K562 (cell line): ENCODE measurements at regions not wholly inside any gene's neighbourhood (a gene's known extent, or its start where the extent isn't known, plus 50 kb on each side); places are given as distances from the start of the nearest gene placed in this dataset.

ENCODE experiments used
- ARID2 ChIP-seq: fragments of 450-650 bp; IDR thresholded peaks from 2 replicates; pipeline ENCODE4 v1.6.1; 2017; ENCODE audit warnings: antibody characterized with exemption, mild to moderate bottlenecking
- MAFF ChIP-seq: IDR thresholded peaks from 2 replicates; pipeline ENCODE4 v1.6.1; 2012; ENCODE audit warnings: low read length, improper control_type of control experiment
- NR3C1 ChIP-seq: sonication (generic); formaldehyde crosslinking; IDR thresholded peaks from 2 replicates; pipeline ENCODE4 v1.8.1; 2022; ENCODE audit warnings: missing genetic modification reagents
- SMAD3 ChIP-seq: fragments of 450-650 bp; formaldehyde crosslinking; conservative IDR thresholded peaks from 2 replicates; pipeline ENCODE4 v1.4.0; 2020; ENCODE audit warnings: mild to moderate bottlenecking
- SMC3 ChIP-seq: conservative IDR thresholded peaks from 2 replicates; pipeline ENCODE4 v1.6.1; 2011; ENCODE audit warnings: low read depth, low read length, improper control_type of control experiment; ENCODE audit not compliant: insufficient read depth
- TAF1 ChIP-seq: IDR thresholded peaks from 2 replicates; pipeline ENCODE4 v1.6.1; 2011; ENCODE audit warnings: mild to moderate bottlenecking, low read length, moderate library complexity; ENCODE audit not compliant: insufficient read depth, control insufficient read depth, severe bottlenecking; ENCODE audit errors: extremely low read depth
- TCF7 ChIP-seq: sonication (generic); IDR thresholded peaks from 2 replicates; pipeline ENCODE4 v1.6.1; 2016; ENCODE audit warnings: antibody characterized with exemption, borderline replicate concordance
- TCF7L2 ChIP-seq: fragments of 150-350 bp; IDR thresholded peaks from 2 replicates; pipeline ENCODE4 v1.6.1; 2016; ENCODE audit warnings: low read depth, mild to moderate bottlenecking, low read length, moderate library complexity
- XRCC5 ChIP-seq: fragments of 200-400 bp; formaldehyde crosslinking; IDR thresholded peaks from 2 replicates; pipeline ENCODE4 v1.6.1; 2017; ENCODE audit warnings: low read depth, mild to moderate bottlenecking, low read length
- ZNF23 ChIP-seq: fragments of 250-450 bp; sonication (Bioruptor Pico); IDR thresholded peaks from 2 replicates; pipeline ENCODE4 v1.4.0; 2020; ENCODE audit warnings: mild to moderate bottlenecking
- TF ChIP-seq, protein P1 (sequence below): sonication (generic); formaldehyde crosslinking; IDR thresholded peaks from 2 replicates; pipeline ENCODE4 v1.8.0; 2023; ENCODE audit warnings: mild to moderate bottlenecking, missing genetic modification reagents
- TF ChIP-seq, protein P2 (sequence below), 3 experiments: IDR thresholded peaks in 2 of 3; conservative IDR thresholded peaks in 1 of 3; 2 replicates each; pipeline ENCODE4 v1.5.1; 2011 to 2012; ENCODE audit warnings: low read length in 3 of 3, mild to moderate bottlenecking in 3 of 3, control low read depth in 2 of 3, improper control_type of control experiment in 1 of 3, inconsistent platforms in 1 of 3, low read depth in 1 of 3, mixed read lengths in 1 of 3, moderate library complexity in 1 of 3; ENCODE audit not compliant: insufficient read depth in 2 of 3
- TF ChIP-seq, protein P3 (sequence below), 2 experiments: fragments of 450-650 bp; formaldehyde crosslinking in 1 of 2; IDR thresholded peaks; 2 replicates each; pipeline versions ENCODE4 v1.4.0 to v1.6.1; 2014 to 2020; ENCODE audit warnings: mild to moderate bottlenecking in 2 of 2, borderline replicate concordance in 1 of 2, low read depth in 1 of 2

DNA sequence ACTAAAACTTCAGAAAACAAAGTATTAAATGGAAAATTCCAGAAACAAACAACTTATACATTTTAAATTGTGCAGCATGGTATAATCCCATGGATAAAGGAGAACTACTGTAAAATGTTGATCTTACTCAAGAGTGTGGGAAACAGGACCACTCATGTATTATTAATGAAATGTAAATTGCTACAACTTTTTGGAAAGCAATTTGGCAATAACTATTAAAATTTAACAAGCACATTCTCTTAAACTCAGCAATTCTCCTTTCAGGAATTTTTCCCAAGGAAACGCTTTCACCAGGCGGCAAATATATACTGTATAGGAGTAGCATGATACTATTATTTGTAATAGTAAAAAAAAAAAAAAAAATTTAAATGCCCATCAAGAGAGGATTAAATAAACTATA is 284.5 kb upstream of the AMIGO2 start:
- TF ChIP-seq, protein P1, sequence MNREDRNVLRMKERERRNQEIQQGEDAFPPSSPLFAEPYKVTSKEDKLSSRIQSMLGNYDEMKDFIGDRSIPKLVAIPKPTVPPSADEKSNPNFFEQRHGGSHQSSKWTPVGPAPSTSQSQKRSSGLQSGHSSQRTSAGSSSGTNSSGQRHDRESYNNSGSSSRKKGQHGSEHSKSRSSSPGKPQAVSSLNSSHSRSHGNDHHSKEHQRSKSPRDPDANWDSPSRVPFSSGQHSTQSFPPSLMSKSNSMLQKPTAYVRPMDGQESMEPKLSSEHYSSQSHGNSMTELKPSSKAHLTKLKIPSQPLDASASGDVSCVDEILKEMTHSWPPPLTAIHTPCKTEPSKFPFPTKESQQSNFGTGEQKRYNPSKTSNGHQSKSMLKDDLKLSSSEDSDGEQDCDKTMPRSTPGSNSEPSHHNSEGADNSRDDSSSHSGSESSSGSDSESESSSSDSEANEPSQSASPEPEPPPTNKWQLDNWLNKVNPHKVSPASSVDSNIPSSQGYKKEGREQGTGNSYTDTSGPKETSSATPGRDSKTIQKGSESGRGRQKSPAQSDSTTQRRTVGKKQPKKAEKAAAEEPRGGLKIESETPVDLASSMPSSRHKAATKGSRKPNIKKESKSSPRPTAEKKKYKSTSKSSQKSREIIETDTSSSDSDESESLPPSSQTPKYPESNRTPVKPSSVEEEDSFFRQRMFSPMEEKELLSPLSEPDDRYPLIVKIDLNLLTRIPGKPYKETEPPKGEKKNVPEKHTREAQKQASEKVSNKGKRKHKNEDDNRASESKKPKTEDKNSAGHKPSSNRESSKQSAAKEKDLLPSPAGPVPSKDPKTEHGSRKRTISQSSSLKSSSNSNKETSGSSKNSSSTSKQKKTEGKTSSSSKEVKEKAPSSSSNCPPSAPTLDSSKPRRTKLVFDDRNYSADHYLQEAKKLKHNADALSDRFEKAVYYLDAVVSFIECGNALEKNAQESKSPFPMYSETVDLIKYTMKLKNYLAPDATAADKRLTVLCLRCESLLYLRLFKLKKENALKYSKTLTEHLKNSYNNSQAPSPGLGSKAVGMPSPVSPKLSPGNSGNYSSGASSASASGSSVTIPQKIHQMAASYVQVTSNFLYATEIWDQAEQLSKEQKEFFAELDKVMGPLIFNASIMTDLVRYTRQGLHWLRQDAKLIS (CRISPR knock-in tag), result no peak
- TF ChIP-seq, protein P2, sequence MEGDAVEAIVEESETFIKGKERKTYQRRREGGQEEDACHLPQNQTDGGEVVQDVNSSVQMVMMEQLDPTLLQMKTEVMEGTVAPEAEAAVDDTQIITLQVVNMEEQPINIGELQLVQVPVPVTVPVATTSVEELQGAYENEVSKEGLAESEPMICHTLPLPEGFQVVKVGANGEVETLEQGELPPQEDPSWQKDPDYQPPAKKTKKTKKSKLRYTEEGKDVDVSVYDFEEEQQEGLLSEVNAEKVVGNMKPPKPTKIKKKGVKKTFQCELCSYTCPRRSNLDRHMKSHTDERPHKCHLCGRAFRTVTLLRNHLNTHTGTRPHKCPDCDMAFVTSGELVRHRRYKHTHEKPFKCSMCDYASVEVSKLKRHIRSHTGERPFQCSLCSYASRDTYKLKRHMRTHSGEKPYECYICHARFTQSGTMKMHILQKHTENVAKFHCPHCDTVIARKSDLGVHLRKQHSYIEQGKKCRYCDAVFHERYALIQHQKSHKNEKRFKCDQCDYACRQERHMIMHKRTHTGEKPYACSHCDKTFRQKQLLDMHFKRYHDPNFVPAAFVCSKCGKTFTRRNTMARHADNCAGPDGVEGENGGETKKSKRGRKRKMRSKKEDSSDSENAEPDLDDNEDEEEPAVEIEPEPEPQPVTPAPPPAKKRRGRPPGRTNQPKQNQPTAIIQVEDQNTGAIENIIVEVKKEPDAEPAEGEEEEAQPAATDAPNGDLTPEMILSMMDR (IDR thresholded peaks at IDR 0.05 in 2 of 3, conservative IDR thresholded peaks at IDR 0.05 in 1 of 3; ENCODE audit: insufficient read depth in 2 of 3, low read depth in 1 of 3, low read length in 3 of 3), result no peak
- no peak for TF ChIP-seq SMAD3 (CRISPR knock-in tag)
- TF ChIP-seq, protein P3, sequence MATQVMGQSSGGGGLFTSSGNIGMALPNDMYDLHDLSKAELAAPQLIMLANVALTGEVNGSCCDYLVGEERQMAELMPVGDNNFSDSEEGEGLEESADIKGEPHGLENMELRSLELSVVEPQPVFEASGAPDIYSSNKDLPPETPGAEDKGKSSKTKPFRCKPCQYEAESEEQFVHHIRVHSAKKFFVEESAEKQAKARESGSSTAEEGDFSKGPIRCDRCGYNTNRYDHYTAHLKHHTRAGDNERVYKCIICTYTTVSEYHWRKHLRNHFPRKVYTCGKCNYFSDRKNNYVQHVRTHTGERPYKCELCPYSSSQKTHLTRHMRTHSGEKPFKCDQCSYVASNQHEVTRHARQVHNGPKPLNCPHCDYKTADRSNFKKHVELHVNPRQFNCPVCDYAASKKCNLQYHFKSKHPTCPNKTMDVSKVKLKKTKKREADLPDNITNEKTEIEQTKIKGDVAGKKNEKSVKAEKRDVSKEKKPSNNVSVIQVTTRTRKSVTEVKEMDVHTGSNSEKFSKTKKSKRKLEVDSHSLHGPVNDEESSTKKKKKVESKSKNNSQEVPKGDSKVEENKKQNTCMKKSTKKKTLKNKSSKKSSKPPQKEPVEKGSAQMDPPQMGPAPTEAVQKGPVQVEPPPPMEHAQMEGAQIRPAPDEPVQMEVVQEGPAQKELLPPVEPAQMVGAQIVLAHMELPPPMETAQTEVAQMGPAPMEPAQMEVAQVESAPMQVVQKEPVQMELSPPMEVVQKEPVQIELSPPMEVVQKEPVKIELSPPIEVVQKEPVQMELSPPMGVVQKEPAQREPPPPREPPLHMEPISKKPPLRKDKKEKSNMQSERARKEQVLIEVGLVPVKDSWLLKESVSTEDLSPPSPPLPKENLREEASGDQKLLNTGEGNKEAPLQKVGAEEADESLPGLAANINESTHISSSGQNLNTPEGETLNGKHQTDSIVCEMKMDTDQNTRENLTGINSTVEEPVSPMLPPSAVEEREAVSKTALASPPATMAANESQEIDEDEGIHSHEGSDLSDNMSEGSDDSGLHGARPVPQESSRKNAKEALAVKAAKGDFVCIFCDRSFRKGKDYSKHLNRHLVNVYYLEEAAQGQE (IDR thresholded peaks at IDR 0.05; ENCODE audit: borderline replicate concordance), result no peak
- TF ChIP-seq, protein P3 (CRISPR knock-in tag; IDR thresholded peaks at IDR 0.05; ENCODE audit: low read depth), result no peak
- no peak for TF ChIP-seq ARID2
- TF ChIP-seq NR3C1 (CRISPR knock-in tag), result no peak
- no peak for TF ChIP-seq ZNF23 (CRISPR knock-in tag)
- TF ChIP-seq SMC3, result no peak
- no peak for TF ChIP-seq TCF7L2
- TF ChIP-seq TAF1, result no peak
- no peak for TF ChIP-seq XRCC5
- no peak for TF ChIP-seq TCF7
- TF ChIP-seq MAFF, result no peak
